ENCODE measurements at regions not wholly inside any gene's neighbourhood (a gene's known extent, or its start where the extent isn't known, plus 50 kb on each side); places are given as distances from the start of the nearest gene placed in this dataset.

DNA sequence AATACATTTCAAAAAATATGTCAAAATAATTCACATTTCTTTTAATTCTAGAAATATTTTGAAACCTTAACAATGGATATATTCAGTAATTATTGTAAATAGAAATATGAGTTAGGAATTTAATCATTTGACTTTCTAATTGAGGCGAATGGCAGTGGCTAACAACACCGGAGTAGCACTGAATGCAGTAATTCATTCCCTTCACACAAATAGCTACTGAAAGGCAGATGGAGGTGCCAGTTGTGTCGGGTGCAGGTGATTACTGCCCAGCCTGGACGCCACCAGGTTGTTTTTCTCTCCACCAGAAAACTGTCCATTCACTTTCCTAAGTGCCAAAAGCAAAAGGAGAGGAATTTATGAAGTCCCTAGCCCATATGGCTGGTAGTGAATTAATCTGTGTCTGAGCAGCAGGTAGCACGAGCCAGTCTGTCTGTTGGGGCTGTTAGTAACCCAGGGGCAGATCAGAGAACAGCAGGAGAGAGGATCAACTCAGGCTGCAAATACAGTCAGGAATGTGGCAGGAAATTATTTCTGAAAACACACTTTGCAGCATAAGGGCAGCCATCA, 79.3 kb upstream of the GMNC start:
- TF ChIP-seq, protein P1, sequence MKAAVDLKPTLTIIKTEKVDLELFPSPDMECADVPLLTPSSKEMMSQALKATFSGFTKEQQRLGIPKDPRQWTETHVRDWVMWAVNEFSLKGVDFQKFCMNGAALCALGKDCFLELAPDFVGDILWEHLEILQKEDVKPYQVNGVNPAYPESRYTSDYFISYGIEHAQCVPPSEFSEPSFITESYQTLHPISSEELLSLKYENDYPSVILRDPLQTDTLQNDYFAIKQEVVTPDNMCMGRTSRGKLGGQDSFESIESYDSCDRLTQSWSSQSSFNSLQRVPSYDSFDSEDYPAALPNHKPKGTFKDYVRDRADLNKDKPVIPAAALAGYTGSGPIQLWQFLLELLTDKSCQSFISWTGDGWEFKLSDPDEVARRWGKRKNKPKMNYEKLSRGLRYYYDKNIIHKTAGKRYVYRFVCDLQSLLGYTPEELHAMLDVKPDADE (IDR thresholded peaks at IDR 0.05), result no peak
- TF ChIP-seq CTCF (conservative IDR thresholded peaks at IDR 0.05; ENCODE audit: low read depth in 2 of 2), result no peak
- no peak for TF ChIP-seq POLR2AphosphoS5 (IDR thresholded peaks at IDR 0.05; ENCODE audit: low read depth)
- no peak for TF ChIP-seq EZH2phosphoT487 (IDR thresholded peaks at IDR 0.05; ENCODE audit: unreplicated experiment)
- no peak for TF ChIP-seq CREB1 (CRISPR knock-in tag; IDR thresholded peaks at IDR 0.05; ENCODE audit: low read depth)
- TF ChIP-seq EZH2 (IDR thresholded peaks at IDR 0.05; ENCODE audit: low read depth, unreplicated experiment), result no peak
- no peak for TF ChIP-seq ZNF114 (CRISPR knock-in tag; IDR thresholded peaks at IDR 0.05)
- TF ChIP-seq REST (IDR thresholded peaks at IDR 0.05; ENCODE audit: unreplicated experiment), result no peak
- no peak for TF ChIP-seq STAT1 (IDR thresholded peaks at IDR 0.05; ENCODE audit: unreplicated experiment)
- no peak for TF ChIP-seq NANOG (IDR thresholded peaks at IDR 0.05; ENCODE audit: borderline replicate concordance)
- TF ChIP-seq ZNF331 (CRISPR knock-in tag; IDR thresholded peaks at IDR 0.05; ENCODE audit: low read depth), result no peak
- no peak for TF ChIP-seq JUNB (IDR thresholded peaks at IDR 0.05; ENCODE audit: unreplicated experiment)
- TF ChIP-seq, protein P2, sequence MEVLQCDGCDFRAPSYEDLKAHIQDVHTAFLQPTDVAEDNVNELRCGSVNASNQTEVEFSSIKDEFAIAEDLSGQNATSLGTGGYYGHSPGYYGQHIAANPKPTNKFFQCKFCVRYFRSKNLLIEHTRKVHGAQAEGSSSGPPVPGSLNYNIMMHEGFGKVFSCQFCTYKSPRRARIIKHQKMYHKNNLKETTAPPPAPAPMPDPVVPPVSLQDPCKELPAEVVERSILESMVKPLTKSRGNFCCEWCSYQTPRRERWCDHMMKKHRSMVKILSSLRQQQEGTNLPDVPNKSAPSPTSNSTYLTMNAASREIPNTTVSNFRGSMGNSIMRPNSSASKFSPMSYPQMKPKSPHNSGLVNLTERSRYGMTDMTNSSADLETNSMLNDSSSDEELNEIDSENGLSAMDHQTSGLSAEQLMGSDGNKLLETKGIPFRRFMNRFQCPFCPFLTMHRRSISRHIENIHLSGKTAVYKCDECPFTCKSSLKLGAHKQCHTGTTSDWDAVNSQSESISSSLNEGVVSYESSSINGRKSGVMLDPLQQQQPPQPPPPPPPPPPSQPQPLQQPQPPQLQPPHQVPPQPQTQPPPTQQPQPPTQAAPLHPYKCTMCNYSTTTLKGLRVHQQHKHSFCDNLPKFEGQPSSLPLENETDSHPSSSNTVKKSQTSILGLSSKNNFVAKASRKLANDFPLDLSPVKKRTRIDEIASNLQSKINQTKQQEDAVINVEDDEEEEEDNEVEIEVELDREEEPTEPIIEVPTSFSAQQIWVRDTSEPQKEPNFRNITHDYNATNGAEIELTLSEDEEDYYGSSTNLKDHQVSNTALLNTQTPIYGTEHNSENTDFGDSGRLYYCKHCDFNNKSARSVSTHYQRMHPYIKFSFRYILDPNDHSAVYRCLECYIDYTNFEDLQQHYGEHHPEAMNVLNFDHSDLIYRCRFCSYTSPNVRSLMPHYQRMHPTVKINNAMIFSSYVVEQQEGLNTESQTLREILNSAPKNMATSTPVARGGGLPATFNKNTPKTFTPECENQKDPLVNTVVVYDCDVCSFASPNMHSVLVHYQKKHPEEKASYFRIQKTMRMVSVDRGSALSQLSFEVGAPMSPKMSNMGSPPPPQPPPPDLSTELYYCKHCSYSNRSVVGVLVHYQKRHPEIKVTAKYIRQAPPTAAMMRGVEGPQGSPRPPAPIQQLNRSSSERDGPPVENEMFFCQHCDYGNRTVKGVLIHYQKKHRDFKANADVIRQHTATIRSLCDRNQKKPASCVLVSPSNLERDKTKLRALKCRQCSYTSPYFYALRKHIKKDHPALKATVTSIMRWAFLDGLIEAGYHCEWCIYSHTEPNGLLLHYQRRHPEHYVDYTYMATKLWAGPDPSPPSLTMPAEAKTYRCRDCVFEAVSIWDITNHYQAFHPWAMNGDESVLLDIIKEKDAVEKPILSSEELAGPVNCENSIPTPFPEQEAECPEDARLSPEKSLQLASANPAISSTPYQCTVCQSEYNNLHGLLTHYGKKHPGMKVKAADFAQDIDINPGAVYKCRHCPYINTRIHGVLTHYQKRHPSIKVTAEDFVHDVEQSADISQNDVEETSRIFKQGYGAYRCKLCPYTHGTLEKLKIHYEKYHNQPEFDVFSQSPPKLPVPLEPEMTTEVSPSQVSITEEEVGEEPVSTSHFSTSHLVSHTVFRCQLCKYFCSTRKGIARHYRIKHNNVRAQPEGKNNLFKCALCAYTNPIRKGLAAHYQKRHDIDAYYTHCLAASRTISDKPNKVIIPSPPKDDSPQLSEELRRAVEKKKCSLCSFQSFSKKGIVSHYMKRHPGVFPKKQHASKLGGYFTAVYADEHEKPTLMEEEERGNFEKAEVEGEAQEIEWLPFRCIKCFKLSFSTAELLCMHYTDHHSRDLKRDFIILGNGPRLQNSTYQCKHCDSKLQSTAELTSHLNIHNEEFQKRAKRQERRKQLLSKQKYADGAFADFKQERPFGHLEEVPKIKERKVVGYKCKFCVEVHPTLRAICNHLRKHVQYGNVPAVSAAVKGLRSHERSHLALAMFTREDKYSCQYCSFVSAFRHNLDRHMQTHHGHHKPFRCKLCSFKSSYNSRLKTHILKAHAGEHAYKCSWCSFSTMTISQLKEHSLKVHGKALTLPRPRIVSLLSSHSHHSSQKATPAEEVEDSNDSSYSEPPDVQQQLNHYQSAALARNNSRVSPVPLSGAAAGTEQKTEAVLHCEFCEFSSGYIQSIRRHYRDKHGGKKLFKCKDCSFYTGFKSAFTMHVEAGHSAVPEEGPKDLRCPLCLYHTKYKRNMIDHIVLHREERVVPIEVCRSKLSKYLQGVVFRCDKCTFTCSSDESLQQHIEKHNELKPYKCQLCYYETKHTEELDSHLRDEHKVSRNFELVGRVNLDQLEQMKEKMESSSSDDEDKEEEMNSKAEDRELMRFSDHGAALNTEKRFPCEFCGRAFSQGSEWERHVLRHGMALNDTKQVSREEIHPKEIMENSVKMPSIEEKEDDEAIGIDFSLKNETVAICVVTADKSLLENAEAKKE (CRISPR knock-in tag; IDR thresholded peaks at IDR 0.05), result no peak

Data from GM23338 (cell line).